ENCODE measurements at regions not wholly inside any gene's neighbourhood (a gene's known extent, or its start where the extent isn't known, plus 50 kb on each side); places are given as distances from the start of the nearest gene placed in this dataset.

DNA sequence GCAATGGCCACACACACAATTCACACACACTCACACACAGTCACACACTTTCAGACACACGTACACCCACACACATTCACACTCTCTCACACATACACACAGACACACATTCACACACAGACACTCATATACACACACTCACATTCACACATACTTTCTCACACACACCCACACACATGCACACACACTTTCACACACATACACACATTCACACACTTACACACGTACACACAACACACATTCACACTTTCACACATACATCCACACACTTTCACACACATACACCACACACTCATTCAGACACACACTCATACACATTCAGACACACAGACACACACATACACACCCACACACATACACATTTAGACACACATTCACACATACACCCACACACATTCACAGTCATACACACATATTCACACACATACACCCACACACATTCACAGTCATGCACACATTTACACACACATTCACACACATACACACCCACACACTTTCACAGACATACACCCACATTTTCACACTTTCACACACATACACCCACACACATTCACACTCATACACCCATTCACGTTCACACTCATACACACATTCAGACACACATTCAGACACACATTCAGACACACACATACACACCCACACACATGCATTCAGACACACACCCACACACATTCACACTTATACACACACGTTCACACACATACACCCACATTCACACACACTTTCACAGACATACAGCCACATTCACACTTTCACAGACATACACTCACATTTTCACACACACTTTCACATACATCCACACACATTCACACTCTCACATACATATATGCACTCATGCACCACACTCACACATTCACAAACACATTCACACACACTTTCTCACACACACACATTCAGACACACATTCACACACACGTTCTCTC is 52.6 kb upstream of the C14orf180 start (continued):
- TF ChIP-seq, protein P1, sequence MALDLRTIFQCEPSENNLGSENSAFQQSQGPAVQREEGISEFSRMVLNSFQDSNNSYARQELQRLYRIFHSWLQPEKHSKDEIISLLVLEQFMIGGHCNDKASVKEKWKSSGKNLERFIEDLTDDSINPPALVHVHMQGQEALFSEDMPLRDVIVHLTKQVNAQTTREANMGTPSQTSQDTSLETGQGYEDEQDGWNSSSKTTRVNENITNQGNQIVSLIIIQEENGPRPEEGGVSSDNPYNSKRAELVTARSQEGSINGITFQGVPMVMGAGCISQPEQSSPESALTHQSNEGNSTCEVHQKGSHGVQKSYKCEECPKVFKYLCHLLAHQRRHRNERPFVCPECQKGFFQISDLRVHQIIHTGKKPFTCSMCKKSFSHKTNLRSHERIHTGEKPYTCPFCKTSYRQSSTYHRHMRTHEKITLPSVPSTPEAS (tag by site-specific recombination; IDR thresholded peaks at IDR 0.05), result peak; percentile 63
- TF ChIP-seq ZNF785 (tag by site-specific recombination; IDR thresholded peaks at IDR 0.05) (peak; percentile 56), ZNF10 (tag by site-specific recombination; IDR thresholded peaks at IDR 0.05) (no peak), ZNF654 (tag by site-specific recombination; IDR thresholded peaks at IDR 0.05; ENCODE audit: low read depth) (no peak), ZNF792 (tag by site-specific recombination; IDR thresholded peaks at IDR 0.05) (no peak), GLI4 (tag by site-specific recombination; IDR thresholded peaks at IDR 0.05) (no peak), KLF1 (tag by site-specific recombination; IDR thresholded peaks at IDR 0.05) (no peak), ZNF2 (tag by site-specific recombination; IDR thresholded peaks at IDR 0.05) (no peak), ZNF266 (tag by site-specific recombination; IDR thresholded peaks at IDR 0.05; ENCODE audit: low read depth) (no peak), KLF7 (tag by site-specific recombination; IDR thresholded peaks at IDR 0.05; ENCODE audit: borderline replicate concordance) (no peak), BCL11A (tag by site-specific recombination; IDR thresholded peaks at IDR 0.05; ENCODE audit: low read depth) (no peak), ZNF514 (tag by site-specific recombination; IDR thresholded peaks at IDR 0.05) (no peak), ZNF560 (tag by site-specific recombination; IDR thresholded peaks at IDR 0.05; ENCODE audit: borderline replicate concordance) (peak; percentile 4; the same call in 1 of the 2 replicates), ZNF548 (tag by site-specific recombination; IDR thresholded peaks at IDR 0.05) (no peak), ZNF112 (tag by site-specific recombination; IDR thresholded peaks at IDR 0.05) (0 out of 2 replicates have a peak, but pooled peaks have one; percentile 8), ZNF777 (tag by site-specific recombination; IDR thresholded peaks at IDR 0.05; ENCODE audit: borderline replicate concordance) (peak; percentile 5; the same call in 1 of the 2 replicates), ZNF707 (tag by site-specific recombination; IDR thresholded peaks at IDR 0.05) (peak; percentile 36), ZNF274 (IDR thresholded peaks at IDR 0.05; ENCODE audit: low read length) (no peak), ZNF274 (tag by site-specific recombination; IDR thresholded peaks at IDR 0.05; ENCODE audit: borderline replicate concordance) (peak; percentile 31; the same call in 1 of the 2 replicates), ZFP3 (tag by site-specific recombination; IDR thresholded peaks at IDR 0.05; ENCODE audit: low read depth) (no peak), ZNF239 (tag by site-specific recombination; IDR thresholded peaks at IDR 0.05) (no peak), ZNF629 (tag by site-specific recombination; IDR thresholded peaks at IDR 0.05) (no peak), ZNF626 (tag by site-specific recombination; IDR thresholded peaks at IDR 0.05) (no peak)
- TF ChIP-seq, protein P2, sequence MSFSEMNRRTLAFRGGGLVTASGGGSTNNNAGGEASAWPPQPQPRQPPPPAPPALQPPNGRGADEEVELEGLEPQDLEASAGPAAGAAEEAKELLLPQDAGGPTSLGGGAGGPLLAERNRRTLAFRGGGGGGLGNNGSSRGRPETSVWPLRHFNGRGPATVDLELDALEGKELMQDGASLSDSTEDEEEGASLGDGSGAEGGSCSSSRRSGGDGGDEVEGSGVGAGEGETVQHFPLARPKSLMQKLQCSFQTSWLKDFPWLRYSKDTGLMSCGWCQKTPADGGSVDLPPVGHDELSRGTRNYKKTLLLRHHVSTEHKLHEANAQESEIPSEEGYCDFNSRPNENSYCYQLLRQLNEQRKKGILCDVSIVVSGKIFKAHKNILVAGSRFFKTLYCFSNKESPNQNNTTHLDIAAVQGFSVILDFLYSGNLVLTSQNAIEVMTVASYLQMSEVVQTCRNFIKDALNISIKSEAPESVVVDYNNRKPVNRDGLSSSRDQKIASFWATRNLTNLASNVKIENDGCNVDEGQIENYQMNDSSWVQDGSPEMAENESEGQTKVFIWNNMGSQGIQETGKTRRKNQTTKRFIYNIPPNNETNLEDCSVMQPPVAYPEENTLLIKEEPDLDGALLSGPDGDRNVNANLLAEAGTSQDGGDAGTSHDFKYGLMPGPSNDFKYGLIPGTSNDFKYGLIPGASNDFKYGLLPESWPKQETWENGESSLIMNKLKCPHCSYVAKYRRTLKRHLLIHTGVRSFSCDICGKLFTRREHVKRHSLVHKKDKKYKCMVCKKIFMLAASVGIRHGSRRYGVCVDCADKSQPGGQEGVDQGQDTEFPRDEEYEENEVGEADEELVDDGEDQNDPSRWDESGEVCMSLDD (tag by site-specific recombination; IDR thresholded peaks at IDR 0.05), result no peak
- TF ChIP-seq, protein P3, sequence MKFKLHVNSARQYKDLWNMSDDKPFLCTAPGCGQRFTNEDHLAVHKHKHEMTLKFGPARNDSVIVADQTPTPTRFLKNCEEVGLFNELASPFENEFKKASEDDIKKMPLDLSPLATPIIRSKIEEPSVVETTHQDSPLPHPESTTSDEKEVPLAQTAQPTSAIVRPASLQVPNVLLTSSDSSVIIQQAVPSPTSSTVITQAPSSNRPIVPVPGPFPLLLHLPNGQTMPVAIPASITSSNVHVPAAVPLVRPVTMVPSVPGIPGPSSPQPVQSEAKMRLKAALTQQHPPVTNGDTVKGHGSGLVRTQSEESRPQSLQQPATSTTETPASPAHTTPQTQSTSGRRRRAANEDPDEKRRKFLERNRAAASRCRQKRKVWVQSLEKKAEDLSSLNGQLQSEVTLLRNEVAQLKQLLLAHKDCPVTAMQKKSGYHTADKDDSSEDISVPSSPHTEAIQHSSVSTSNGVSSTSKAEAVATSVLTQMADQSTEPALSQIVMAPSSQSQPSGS (tag by site-specific recombination; IDR thresholded peaks at IDR 0.05; ENCODE audit: low read depth), result no peak
- TF ChIP-seq, protein P4, sequence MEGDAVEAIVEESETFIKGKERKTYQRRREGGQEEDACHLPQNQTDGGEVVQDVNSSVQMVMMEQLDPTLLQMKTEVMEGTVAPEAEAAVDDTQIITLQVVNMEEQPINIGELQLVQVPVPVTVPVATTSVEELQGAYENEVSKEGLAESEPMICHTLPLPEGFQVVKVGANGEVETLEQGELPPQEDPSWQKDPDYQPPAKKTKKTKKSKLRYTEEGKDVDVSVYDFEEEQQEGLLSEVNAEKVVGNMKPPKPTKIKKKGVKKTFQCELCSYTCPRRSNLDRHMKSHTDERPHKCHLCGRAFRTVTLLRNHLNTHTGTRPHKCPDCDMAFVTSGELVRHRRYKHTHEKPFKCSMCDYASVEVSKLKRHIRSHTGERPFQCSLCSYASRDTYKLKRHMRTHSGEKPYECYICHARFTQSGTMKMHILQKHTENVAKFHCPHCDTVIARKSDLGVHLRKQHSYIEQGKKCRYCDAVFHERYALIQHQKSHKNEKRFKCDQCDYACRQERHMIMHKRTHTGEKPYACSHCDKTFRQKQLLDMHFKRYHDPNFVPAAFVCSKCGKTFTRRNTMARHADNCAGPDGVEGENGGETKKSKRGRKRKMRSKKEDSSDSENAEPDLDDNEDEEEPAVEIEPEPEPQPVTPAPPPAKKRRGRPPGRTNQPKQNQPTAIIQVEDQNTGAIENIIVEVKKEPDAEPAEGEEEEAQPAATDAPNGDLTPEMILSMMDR (tag by site-specific recombination; IDR thresholded peaks at IDR 0.05), result no peak; the same call in 1 of the 2 replicates
- TF ChIP-seq, protein P5, sequence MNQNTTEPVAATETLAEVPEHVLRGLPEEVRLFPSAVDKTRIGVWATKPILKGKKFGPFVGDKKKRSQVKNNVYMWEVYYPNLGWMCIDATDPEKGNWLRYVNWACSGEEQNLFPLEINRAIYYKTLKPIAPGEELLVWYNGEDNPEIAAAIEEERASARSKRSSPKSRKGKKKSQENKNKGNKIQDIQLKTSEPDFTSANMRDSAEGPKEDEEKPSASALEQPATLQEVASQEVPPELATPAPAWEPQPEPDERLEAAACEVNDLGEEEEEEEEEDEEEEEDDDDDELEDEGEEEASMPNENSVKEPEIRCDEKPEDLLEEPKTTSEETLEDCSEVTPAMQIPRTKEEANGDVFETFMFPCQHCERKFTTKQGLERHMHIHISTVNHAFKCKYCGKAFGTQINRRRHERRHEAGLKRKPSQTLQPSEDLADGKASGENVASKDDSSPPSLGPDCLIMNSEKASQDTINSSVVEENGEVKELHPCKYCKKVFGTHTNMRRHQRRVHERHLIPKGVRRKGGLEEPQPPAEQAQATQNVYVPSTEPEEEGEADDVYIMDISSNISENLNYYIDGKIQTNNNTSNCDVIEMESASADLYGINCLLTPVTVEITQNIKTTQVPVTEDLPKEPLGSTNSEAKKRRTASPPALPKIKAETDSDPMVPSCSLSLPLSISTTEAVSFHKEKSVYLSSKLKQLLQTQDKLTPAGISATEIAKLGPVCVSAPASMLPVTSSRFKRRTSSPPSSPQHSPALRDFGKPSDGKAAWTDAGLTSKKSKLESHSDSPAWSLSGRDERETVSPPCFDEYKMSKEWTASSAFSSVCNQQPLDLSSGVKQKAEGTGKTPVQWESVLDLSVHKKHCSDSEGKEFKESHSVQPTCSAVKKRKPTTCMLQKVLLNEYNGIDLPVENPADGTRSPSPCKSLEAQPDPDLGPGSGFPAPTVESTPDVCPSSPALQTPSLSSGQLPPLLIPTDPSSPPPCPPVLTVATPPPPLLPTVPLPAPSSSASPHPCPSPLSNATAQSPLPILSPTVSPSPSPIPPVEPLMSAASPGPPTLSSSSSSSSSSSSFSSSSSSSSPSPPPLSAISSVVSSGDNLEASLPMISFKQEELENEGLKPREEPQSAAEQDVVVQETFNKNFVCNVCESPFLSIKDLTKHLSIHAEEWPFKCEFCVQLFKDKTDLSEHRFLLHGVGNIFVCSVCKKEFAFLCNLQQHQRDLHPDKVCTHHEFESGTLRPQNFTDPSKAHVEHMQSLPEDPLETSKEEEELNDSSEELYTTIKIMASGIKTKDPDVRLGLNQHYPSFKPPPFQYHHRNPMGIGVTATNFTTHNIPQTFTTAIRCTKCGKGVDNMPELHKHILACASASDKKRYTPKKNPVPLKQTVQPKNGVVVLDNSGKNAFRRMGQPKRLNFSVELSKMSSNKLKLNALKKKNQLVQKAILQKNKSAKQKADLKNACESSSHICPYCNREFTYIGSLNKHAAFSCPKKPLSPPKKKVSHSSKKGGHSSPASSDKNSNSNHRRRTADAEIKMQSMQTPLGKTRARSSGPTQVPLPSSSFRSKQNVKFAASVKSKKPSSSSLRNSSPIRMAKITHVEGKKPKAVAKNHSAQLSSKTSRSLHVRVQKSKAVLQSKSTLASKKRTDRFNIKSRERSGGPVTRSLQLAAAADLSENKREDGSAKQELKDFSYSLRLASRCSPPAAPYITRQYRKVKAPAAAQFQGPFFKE (tag by site-specific recombination; IDR thresholded peaks at IDR 0.05; ENCODE audit: borderline replicate concordance), result no peak

Data from HEK293 (cell line).